ENCODE measurements at regions not wholly inside any gene's neighbourhood (a gene's known extent, or its start where the extent isn't known, plus 50 kb on each side); places are given as distances from the start of the nearest gene placed in this dataset.

DNA sequence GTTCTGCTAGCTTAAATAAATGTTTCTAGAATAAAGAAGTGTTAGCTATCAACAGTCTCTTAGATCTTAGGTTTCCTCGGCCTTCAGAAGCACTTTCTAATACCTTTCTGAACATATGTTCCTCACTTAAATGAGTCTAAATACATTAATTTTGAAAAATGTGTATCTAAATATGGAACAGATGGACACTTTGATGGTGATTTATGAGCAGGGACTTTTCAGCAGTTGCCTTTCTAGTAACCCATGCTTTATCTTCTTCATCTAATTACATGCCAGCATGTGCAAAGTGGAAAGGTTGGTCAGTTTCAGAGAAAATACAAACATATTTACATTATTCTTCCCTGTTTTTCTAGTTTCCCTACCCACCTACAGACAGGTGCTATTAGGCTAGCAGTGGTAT, 797.0 kb upstream of the CHAC2 start:
- Mint-ChIP-seq H3K27ac (no peak overlapping the region), H3K4me1 (no peaks in the 10 kb centered on the region; the same call in 2 of the 3 replicates), H3K36me3 (ENCODE audit: low read depth) (no peaks in the 10 kb centered on the region), H3K4me3 (no peak overlapping the region), H3K9me3 (no peaks in the 10 kb centered on the region), H3K27me3 (ENCODE audit: insufficient read depth, low read depth, poor library complexity) (no peaks in the 10 kb centered on the region)
- H3K79me2 ChIP-seq (replicated peaks; ENCODE audit: insufficient read depth): no peaks in the 10 kb centered on the region
- H3K4me3 ChIP-seq: no peak overlapping the region
- TF ChIP-seq, protein P1, sequence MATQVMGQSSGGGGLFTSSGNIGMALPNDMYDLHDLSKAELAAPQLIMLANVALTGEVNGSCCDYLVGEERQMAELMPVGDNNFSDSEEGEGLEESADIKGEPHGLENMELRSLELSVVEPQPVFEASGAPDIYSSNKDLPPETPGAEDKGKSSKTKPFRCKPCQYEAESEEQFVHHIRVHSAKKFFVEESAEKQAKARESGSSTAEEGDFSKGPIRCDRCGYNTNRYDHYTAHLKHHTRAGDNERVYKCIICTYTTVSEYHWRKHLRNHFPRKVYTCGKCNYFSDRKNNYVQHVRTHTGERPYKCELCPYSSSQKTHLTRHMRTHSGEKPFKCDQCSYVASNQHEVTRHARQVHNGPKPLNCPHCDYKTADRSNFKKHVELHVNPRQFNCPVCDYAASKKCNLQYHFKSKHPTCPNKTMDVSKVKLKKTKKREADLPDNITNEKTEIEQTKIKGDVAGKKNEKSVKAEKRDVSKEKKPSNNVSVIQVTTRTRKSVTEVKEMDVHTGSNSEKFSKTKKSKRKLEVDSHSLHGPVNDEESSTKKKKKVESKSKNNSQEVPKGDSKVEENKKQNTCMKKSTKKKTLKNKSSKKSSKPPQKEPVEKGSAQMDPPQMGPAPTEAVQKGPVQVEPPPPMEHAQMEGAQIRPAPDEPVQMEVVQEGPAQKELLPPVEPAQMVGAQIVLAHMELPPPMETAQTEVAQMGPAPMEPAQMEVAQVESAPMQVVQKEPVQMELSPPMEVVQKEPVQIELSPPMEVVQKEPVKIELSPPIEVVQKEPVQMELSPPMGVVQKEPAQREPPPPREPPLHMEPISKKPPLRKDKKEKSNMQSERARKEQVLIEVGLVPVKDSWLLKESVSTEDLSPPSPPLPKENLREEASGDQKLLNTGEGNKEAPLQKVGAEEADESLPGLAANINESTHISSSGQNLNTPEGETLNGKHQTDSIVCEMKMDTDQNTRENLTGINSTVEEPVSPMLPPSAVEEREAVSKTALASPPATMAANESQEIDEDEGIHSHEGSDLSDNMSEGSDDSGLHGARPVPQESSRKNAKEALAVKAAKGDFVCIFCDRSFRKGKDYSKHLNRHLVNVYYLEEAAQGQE (IDR thresholded peaks at IDR 0.05; ENCODE audit: unreplicated experiment): no peak
- no peak for TF ChIP-seq NANOG (IDR thresholded peaks at IDR 0.05; ENCODE audit: borderline replicate concordance)
- no peaks in the 10 kb centered on the region for H3K9me2 ChIP-seq (ENCODE audit: insufficient read depth)
- no peak overlapping the region for H2AFZ ChIP-seq
- H3K4me2 ChIP-seq: no peak overlapping the region
- H3K27ac ChIP-seq (ENCODE audit: low read depth): no peak overlapping the region
- no peaks in the 10 kb centered on the region for H3K36me3 ChIP-seq (ENCODE audit: insufficient read depth)
- H4K20me1 ChIP-seq (replicated peaks; ENCODE audit: insufficient read depth): no peaks in the 10 kb centered on the region
- no peaks in the 10 kb centered on the region for H3F3A ChIP-seq (replicated peaks; ENCODE audit: low read depth)
- H3K4me1 ChIP-seq (ENCODE audit: insufficient read depth): no peaks in the 10 kb centered on the region
- no peak for DNase-seq (ENCODE audit: low spot score)
- ATAC-seq: no peak
- no peaks in the 10 kb centered on the region for H3K27me3 ChIP-seq (ENCODE audit: insufficient read depth)

DNA sequence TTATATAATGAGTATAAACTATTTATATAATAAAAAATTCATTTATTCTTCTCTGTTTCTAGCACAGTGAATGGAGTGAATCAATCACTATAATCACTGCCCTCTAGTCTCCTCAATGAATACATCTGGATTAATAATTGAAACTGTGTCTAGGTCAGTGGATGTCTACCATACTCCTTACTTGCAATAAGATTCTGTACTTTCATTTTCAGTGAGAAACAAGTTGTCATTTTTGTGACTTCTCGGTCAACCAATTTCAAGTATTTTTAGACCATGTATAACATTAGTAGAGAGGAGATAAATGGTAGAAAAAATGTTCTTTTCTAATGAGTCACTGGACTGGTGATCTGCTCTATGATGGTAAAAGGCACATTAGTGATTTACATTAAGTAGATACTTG, 799.6 kb upstream of the CHAC2 start:
- Mint-ChIP-seq H3K9me3 (no peaks in the 10 kb centered on the region), H3K36me3 (ENCODE audit: low read depth) (no peaks in the 10 kb centered on the region), H3K27ac (no peak overlapping the region), H3K27me3 (ENCODE audit: insufficient read depth, low read depth, poor library complexity) (no peaks in the 10 kb centered on the region), H3K4me1 (peaks cover 8% of the 10 kb centered on the region), H3K4me3 (no peak overlapping the region)
- Histone ChIP-seq H3K4me1 (ENCODE audit: insufficient read depth) (peaks cover 9% of the 10 kb centered on the region; the same call in 1 of the 2 replicates), H2AFZ (no peak overlapping the region), H3K9me2 (ENCODE audit: insufficient read depth) (no peaks in the 10 kb centered on the region), H3K79me2 (replicated peaks; ENCODE audit: insufficient read depth) (no peaks in the 10 kb centered on the region), H4K20me1 (replicated peaks; ENCODE audit: insufficient read depth) (no peaks in the 10 kb centered on the region), H3K4me3 (no peak overlapping the region), H3K36me3 (ENCODE audit: insufficient read depth) (no peaks in the 10 kb centered on the region), H3K27ac (ENCODE audit: low read depth) (no peak overlapping the region), H3F3A (replicated peaks; ENCODE audit: low read depth) (no peaks in the 10 kb centered on the region), H3K27me3 (ENCODE audit: insufficient read depth) (no peaks in the 10 kb centered on the region), H3K4me2 (no peak overlapping the region)
- no peak for ATAC-seq
- no peak for DNase-seq (ENCODE audit: low spot score)
- no peak for TF ChIP-seq EZH2phosphoT487 (IDR thresholded peaks at IDR 0.05; ENCODE audit: unreplicated experiment)
- no peak for TF ChIP-seq CREB1 (CRISPR knock-in tag; IDR thresholded peaks at IDR 0.05; ENCODE audit: low read depth)
- TF ChIP-seq EZH2 (IDR thresholded peaks at IDR 0.05; ENCODE audit: low read depth, unreplicated experiment): no peak
- no peak for TF ChIP-seq NANOG (IDR thresholded peaks at IDR 0.05; ENCODE audit: borderline replicate concordance)
- TF ChIP-seq, protein P2, sequence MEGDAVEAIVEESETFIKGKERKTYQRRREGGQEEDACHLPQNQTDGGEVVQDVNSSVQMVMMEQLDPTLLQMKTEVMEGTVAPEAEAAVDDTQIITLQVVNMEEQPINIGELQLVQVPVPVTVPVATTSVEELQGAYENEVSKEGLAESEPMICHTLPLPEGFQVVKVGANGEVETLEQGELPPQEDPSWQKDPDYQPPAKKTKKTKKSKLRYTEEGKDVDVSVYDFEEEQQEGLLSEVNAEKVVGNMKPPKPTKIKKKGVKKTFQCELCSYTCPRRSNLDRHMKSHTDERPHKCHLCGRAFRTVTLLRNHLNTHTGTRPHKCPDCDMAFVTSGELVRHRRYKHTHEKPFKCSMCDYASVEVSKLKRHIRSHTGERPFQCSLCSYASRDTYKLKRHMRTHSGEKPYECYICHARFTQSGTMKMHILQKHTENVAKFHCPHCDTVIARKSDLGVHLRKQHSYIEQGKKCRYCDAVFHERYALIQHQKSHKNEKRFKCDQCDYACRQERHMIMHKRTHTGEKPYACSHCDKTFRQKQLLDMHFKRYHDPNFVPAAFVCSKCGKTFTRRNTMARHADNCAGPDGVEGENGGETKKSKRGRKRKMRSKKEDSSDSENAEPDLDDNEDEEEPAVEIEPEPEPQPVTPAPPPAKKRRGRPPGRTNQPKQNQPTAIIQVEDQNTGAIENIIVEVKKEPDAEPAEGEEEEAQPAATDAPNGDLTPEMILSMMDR (conservative IDR thresholded peaks at IDR 0.05; ENCODE audit: low read depth in 2 of 2): no peak
- no peak for TF ChIP-seq JUNB (IDR thresholded peaks at IDR 0.05; ENCODE audit: unreplicated experiment)
- no peak for TF ChIP-seq POLR2AphosphoS5 (IDR thresholded peaks at IDR 0.05; ENCODE audit: low read depth)
- TF ChIP-seq, protein P1 (IDR thresholded peaks at IDR 0.05; ENCODE audit: unreplicated experiment): no peak
- no peak for TF ChIP-seq ZNF331 (CRISPR knock-in tag; IDR thresholded peaks at IDR 0.05; ENCODE audit: low read depth)
- TF ChIP-seq ETS1 (IDR thresholded peaks at IDR 0.05): no peak

Data from GM23338 (cell line).